ENCODE measurements at regions not wholly inside any gene's neighbourhood (a gene's known extent, or its start where the extent isn't known, plus 50 kb on each side); places are given as distances from the start of the nearest gene placed in this dataset.

GRCh38 chr21:36245649-36246048 is 74.3 kb upstream of the MORC3 start:
- peak overlapping the region in 1 of 4 donors; percentile 2 for H3K4me3 ChIP-seq
- H3K36me3 ChIP-seq: peaks cover 10 to 67% (median 11%) of the 10 kb centered on the region in 3 donors
- H3K27me3 ChIP-seq: no peaks in the 10 kb centered on the region
- intact Hi-C loops (cut with DNase I): no loop called here
- H3K27ac ChIP-seq: peak overlapping the region in 3 of 4 donors; percentile 32 to 67 (median 55)
- WGBS, 2 donors: 92 to 95% methylated on average over 11 of the region's 18 CpGs
- H3K9me3 ChIP-seq: no peaks in the 10 kb centered on the region
- TF ChIP-seq POLR2A (IDR thresholded peaks at IDR 0.05) (no peak), CTCF (IDR thresholded peaks at IDR 0.05) (no peak)
- peaks cover 0 to 33% (median 12%) of the 10 kb centered on the region in 3 donors for H3K4me1 ChIP-seq
- DNase-seq: no peak

GRCh38 chr21:36246080-36246631 is 73.8 kb upstream of the MORC3 start:
- Histone ChIP-seq H3K27me3 (no peaks in the 10 kb centered on the region), H3K9me3 (no peaks in the 10 kb centered on the region), H3K4me1 (peaks cover 0 to 33% (median 12%) of the 10 kb centered on the region in 3 donors), H3K27ac (peak overlapping the region in 3 of 4 donors; percentile 33 to 67 (median 55)), H3K36me3 (peaks cover 10 to 67% (median 14%) of the 10 kb centered on the region in 3 donors), H3K4me3 (peak overlapping the region in 2 of 4 donors; percentile 0 to 2)
- WGBS, 2 donors: 38 to 53% methylated on average over 4 to 16 of the region's 23 CpGs
- intact Hi-C loops (cut with DNase I): no loop called here
- TF ChIP-seq POLR2A (IDR thresholded peaks at IDR 0.05) (no peak), CTCF (IDR thresholded peaks at IDR 0.05) (no peak)
- no peak for DNase-seq

GRCh38 chr21:36247316-36248010 is 72.5 kb upstream of the MORC3 start:
- Histone ChIP-seq H3K9me3 (no peaks in the 10 kb centered on the region), H3K4me1 (peaks cover 0 to 33% (median 12%) of the 10 kb centered on the region in 3 donors), H3K4me3 (no peak overlapping the region), H3K36me3 (peaks cover 10 to 80% (median 18%) of the 10 kb centered on the region in 3 donors), H3K27me3 (no peaks in the 10 kb centered on the region), H3K27ac (peak overlapping the region in 3 of 4 donors; percentile 33 to 67 (median 55))
- intact Hi-C loops (cut with DNase I): no loop called here
- 76 to 77% methylated on average over 8 of the region's 8 CpGs for WGBS, 2 donors
- TF ChIP-seq POLR2A (IDR thresholded peaks at IDR 0.05) (no peak), CTCF (IDR thresholded peaks at IDR 0.05) (no peak)
- no peak for DNase-seq

- Histone ChIP-seq H3K27me3 (no peaks in the 10 kb centered on the region), H3K27ac (no peak overlapping the region), H3K9me3 (no peaks in the 10 kb centered on the region), H3K36me3 (peaks cover 10 to 97% (median 29%) of the 10 kb centered on the region in 3 donors), H3K4me3 (no peak overlapping the region), H3K4me1 (peaks cover 0 to 32% (median 12%) of the 10 kb centered on the region in 3 donors)
- no peak for DNase-seq
- intact Hi-C loops (cut with DNase I): no loop called here
- 89 to 92% methylated on average over 13 to 15 of the region's 20 CpGs for WGBS, 2 donors
- no peak for TF ChIP-seq CTCF (IDR thresholded peaks at IDR 0.05)
- TF ChIP-seq POLR2A (IDR thresholded peaks at IDR 0.05): no peak
These were observed 70.2 kb upstream of the MORC3 start for GRCh38 chr21:36249576-36250422.
